ENCODE measurements at regions not wholly inside any gene's neighbourhood (a gene's known extent, or its start where the extent isn't known, plus 50 kb on each side); places are given as distances from the start of the nearest gene placed in this dataset.

DNA sequence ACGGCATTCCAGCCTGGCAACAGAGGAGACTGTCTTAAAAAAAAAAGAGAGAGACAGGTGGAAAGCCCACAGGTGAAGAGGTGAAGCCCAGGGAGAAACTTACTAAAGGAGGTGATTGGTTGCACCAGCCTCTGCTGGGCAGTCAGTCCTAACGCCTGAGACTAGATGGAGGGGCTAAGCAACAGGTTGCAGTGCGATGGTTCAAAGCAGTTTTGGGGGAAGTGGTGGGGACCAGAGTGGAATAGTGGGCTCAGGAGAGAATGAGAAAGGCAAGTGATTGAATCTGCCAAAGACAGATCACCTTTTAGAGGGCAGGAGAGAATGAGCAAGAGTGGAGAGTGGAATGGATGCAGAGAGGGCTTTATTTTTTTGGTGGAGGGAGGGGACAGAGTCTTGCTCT lies 100.0 kb upstream of the KCTD7 start:
- POLR2A ChIA-PET: no interaction called here
- H4K20me1 ChIP-seq (replicated peaks; ENCODE audit: control insufficient read depth, extremely low read depth, insufficient read depth, low read length): no peaks in the 10 kb centered on the region
- BruUV-seq (replicated peaks): no TSS peak
- intact Hi-C loops (cut with micrococcal nuclease): no loop called here
- H3K79me2 ChIP-seq (ENCODE audit: control insufficient read depth, insufficient read depth, low read length): no peaks in the 10 kb centered on the region
- CTCF ChIA-PET: no interaction called here
- FAIRE-seq (no peak), DNase-seq (ENCODE audit: low read depth, low spot score) (no peak)
- no peak overlapping the region for H3K27ac ChIP-seq (ENCODE audit: insufficient read depth, low read depth, low read length)
- H3K4me1 ChIP-seq (ENCODE audit: control insufficient read depth, extremely low read depth, insufficient read depth, low read length): no peaks in the 10 kb centered on the region
- H3K9ac ChIP-seq (replicated peaks; ENCODE audit: extremely low read depth, insufficient read depth, low read length): no peak overlapping the region
- H3K36me3 ChIP-seq (ENCODE audit: control insufficient read depth in 2 of 2, extremely low read depth in 1 of 2, insufficient read depth in 2 of 2, low read length in 2 of 2): no peaks in the 10 kb centered on the region
- no peaks in the 10 kb centered on the region for H3K9me1 ChIP-seq (replicated peaks; ENCODE audit: control insufficient read depth, extremely low read depth, insufficient read depth, low read length)
- no peak overlapping the region for H2AFZ ChIP-seq (ENCODE audit: low read depth, low read length)
- H3K4me2 ChIP-seq (ENCODE audit: insufficient read depth, low read length): no peak overlapping the region
- dilution Hi-C loops (cut with MboI; ENCODE audit: extremely low pct_ligation_motif_present, low sequenced_read_pairs): no loop called here
- no peak overlapping the region for H3K4me3 ChIP-seq (replicated peaks in 1 of 3; ENCODE audit: insufficient read depth in 1 of 3, low read depth in 1 of 3, low read length in 3 of 3)
- no peaks in the 10 kb centered on the region for H3K9me3 ChIP-seq (replicated peaks; ENCODE audit: control insufficient read depth, insufficient read depth, low read length)
- H3K27me3 ChIP-seq (ENCODE audit: control insufficient read depth in 2 of 2, insufficient read depth in 2 of 2, low read length in 2 of 2): no peaks in the 10 kb centered on the region
- no peak for TF ChIP-seq FOS (IDR thresholded peaks at IDR 0.05; ENCODE audit: borderline replicate concordance, insufficient read depth, low read length)
- TF ChIP-seq POLR2A (IDR thresholded peaks at IDR 0.05; ENCODE audit: low read depth, low read length): no peak
- TF ChIP-seq, protein P1, sequence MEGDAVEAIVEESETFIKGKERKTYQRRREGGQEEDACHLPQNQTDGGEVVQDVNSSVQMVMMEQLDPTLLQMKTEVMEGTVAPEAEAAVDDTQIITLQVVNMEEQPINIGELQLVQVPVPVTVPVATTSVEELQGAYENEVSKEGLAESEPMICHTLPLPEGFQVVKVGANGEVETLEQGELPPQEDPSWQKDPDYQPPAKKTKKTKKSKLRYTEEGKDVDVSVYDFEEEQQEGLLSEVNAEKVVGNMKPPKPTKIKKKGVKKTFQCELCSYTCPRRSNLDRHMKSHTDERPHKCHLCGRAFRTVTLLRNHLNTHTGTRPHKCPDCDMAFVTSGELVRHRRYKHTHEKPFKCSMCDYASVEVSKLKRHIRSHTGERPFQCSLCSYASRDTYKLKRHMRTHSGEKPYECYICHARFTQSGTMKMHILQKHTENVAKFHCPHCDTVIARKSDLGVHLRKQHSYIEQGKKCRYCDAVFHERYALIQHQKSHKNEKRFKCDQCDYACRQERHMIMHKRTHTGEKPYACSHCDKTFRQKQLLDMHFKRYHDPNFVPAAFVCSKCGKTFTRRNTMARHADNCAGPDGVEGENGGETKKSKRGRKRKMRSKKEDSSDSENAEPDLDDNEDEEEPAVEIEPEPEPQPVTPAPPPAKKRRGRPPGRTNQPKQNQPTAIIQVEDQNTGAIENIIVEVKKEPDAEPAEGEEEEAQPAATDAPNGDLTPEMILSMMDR (IDR thresholded peaks at IDR 0.05; ENCODE audit: extremely low read depth in 1 of 2, insufficient read depth in 1 of 2, low read depth in 1 of 2, low read length in 2 of 2): no peak
- TF ChIP-seq MYC (IDR thresholded peaks at IDR 0.05; ENCODE audit: low read depth, low read length): no peak
- TF ChIP-seq, protein P2, sequence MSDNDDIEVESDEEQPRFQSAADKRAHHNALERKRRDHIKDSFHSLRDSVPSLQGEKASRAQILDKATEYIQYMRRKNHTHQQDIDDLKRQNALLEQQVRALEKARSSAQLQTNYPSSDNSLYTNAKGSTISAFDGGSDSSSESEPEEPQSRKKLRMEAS (IDR thresholded peaks at IDR 0.05; ENCODE audit: insufficient read depth, insufficient read length): no peak
- no peak for TF ChIP-seq EZH2 (IDR thresholded peaks at IDR 0.05; ENCODE audit: borderline replicate concordance, low read depth, low read length, severe bottlenecking)
- no peak for TF ChIP-seq POLR2AphosphoS5 (IDR thresholded peaks at IDR 0.05; ENCODE audit: insufficient read depth, low read depth, low read length)
- no peak for TF ChIP-seq JUN (IDR thresholded peaks at IDR 0.05; ENCODE audit: borderline replicate concordance, insufficient read depth, insufficient read length, low read depth)
- TF ChIP-seq GATA2 (IDR thresholded peaks at IDR 0.05; ENCODE audit: insufficient read depth, insufficient read length, low read depth, low read length): no peak
